Epidermal melanocyte (primary cell): ENCODE measurements at regions not wholly inside any gene's neighbourhood (a gene's known extent, or its start where the extent isn't known, plus 50 kb on each side); places are given as distances from the start of the nearest gene placed in this dataset.

Experiments used
- DNase-seq: peaks from one replicate; pipeline ENCODE4 v3.0.0; 2011; ENCODE audit warnings: low spot score; ENCODE audit not compliant: insufficient read length

- no peak for DNase-seq
Measured at GRCh38 chr12:125193376-125194152, 128.3 kb downstream of the AACS start.

DNA sequence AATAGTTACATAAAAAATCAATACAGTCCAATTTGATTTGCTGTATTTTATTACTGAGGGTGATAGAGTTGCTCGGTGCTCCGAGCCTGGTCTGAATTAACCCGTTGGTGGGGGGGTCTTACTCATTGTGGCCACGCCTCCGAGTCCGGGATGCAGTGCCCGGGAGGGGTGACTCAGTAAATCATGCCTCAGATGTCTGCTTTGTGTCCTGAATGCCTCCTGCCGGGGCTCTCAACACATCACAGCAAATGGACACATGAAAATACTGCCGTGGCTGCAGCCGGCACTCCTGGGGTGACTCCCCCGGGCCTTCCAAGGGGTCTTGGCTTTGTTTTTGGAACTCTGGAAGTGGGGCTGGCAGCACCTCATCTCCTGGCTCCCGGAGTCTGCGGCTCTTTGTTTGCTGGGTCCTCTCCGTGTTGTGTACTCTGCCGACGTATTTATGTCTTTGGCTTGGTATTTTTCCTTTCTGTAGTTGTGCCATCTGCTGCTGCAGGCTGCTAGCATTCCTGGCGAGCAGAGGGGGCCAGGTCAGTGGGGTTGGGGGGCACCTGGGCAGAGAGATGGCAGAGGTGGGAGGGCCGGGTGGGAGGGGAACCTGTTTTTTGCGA lies 129.0 kb downstream of the AACS start:
- no peak for DNase-seq

- no peak for DNase-seq
Measured at GRCh38 chr12:125194987-125195386, 129.8 kb downstream of the AACS start.

- DNase-seq, result no peak
Measured at GRCh38 chr12:125197326-125197725, 132.1 kb downstream of the AACS start.

GRCh38 chr12:125198652-125199051 lies 133.4 kb downstream of the AACS start:
- no peak for DNase-seq

- DNase-seq, result no peak
Measured at GRCh38 chr12:125201090-125201489, 135.9 kb downstream of the AACS start.

GRCh38 chr12:125201940-125202339 lies 136.7 kb downstream of the AACS start:
- DNase-seq, result no peak

GRCh38 chr12:125202421-125202820 lies 137.2 kb downstream of the AACS start:
- DNase-seq, result no peak

DNA sequence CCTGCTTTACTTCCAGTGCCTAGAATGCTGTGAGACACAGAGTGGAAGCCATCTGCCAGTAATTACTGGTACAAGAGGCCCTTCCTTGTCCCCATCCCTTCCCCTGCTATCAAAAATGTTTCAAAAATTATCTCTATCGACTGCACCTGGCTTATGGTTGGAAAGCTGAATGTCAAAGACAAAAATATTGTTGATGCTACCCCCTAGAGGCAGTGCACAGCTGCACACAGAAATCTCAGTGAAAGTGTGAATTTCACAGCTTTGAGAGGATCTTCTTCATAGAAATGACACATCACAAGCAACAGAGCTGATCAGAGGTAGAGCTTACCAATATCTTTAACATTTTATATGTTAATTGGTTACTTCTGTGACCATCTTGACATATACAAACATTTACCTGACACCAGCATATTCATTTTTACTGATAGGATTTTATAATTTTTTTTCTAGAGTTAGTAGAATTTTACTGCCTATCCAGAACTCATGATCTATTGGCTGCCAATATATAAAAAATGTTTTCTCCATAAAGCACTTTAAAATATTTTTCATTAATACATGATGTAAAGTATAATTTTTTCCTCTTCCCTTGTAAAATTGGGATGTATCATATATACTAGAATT lies 138.0 kb downstream of the AACS start:
- DNase-seq, result no peak

- no peak for DNase-seq
Measured at GRCh38 chr12:125205386-125205785, 140.2 kb downstream of the AACS start.

- DNase-seq, result no peak
Measured at GRCh38 chr12:125206711-125207110, 141.5 kb downstream of the AACS start.

DNA sequence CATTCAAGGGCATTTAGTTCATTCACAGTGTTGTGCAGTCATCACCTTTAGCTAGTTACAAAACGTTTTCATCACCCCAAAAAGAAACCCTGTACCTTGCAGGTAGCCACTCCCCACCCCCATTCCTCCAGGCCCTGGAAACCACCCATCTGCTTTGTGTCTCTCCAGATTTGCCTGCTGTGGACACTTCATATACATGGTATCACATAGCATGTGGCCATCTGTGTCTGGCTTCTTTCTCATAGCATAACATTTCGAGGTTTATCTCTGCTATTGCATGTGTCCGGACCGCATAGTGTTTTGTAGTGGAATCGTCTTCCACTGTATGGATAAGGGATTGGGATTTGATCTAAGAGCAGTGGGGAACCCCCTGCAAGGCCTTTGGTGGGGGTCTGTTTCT lies 143.1 kb downstream of the AACS start:
- no peak for DNase-seq

GRCh38 chr12:125208942-125209341 lies 143.7 kb downstream of the AACS start:
- DNase-seq, result no peak

DNA sequence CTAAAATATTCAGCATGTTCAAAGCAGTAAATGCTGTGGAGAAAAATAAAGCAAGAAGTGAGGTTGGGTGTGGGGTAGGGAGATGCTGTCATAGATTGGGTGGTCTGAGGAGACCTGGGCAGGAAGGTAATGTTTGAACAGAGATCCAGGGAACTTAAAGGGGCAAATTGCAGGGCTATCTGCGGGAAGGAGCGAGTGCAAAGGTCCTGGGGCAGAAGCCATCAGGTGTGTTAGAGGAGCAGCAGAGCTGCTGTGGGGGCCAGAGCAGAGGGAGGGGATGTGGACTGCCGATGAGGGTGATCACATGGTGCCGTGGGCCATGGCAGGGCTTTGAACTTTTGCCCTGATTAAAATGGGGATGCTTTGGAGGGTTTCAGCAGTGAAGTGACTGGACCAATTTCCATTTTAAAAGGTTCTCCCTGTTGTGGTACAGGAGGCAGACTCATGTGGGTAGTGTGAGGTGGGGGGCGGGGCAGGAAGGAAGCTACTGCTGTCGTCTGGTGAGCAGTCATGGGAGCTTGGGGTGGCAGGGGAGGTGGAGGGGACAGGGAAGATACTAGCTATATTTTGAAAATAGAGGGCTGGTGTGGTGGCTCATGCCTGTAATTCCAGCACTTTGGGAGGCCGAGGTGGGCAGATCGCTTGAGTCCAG lies 145.0 kb downstream of the AACS start:
- DNase-seq, result no peak

DNA sequence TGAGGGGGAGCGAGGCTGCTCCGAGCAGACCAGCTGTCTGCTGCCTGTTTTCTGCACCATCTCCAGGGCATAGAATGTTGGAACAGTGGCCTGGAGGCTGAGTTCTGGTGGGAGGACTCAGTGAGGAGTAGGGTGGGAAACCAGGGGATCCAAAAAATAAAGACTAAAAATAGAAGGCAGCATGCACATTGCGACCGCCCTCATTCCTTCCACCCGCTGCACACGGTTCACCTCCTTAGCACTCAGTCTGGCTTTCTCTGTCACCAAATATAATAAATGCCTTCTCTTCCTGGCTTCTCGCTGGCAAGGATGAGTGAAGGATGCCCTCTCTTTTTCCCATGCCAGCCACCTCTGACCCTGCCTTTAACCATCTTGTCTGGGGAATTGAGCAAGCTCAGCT lies 146.2 kb downstream of the AACS start:
- DNase-seq, result no peak

GRCh38 chr12:125214289-125214688 lies 149.1 kb downstream of the AACS start:
- DNase-seq, result no peak

- no peak for DNase-seq
Measured at GRCh38 chr12:125216756-125217155, 151.5 kb downstream of the AACS start.

DNA sequence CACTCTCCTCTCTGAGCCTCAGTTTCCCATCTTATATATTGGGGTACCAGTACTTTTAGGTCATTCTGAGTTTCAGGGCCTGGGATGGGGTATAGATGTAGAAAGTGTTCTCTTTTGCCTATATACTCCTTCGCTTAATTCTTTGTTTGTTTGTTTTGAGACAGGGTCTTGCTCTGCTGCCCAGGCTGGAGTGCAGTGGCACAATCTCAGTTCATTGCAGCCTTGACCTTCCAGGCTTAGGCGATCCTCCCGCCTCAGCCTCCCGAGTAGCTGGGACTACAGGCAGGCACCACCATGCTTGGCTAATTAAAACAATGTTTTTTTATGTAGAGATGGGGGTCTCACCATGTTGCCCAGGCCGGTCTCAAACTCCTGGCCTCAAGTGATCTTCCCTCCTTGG lies 152.1 kb downstream of the AACS start:
- DNase-seq, result no peak

- no peak for DNase-seq
Measured at GRCh38 chr12:125218952-125219351, 153.7 kb downstream of the AACS start.

DNA sequence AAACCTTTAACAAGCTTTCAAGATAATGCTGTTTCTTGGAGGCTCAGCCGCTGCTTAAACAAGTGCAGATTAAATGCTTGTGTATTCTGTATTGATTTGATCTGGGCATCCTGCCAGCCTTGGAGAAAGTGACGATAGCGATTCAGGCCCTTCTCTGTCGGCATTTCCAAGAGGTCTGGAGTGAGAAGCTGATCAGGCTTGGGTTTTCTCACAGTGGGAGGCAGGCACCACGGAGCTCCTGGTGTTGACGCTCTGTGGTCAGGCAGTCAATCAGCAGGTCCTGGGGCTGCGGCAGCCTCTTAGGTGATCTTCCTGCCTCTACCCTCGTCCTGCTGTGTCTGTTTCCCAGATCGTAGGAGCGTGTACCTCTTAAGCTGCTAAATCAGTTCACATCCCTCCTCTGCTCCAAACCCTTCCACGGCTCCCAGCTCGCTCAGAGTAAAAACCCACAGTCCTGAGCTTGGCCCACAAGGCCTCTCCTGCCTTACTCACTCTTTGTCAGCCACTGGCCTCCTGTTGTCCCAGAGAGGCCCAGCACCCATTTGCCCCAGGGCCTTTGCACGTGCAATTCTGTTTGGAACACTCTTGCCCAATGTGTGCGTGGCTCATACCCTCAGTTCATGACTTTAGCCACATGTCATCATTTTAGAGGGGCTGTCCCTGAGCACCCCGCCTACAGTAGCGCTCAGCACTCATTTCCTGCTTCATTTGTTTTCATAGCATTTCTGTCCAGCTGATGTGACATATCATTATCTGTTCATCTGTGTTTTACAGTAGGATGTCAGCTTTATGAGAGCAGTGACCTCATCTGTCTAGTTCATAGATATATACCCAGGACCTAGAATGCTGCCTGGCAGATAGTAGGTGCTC lies 155.4 kb downstream of the AACS start:
- no peak for DNase-seq

GRCh38 chr12:125221602-125222001 lies 156.4 kb downstream of the AACS start:
- DNase-seq, result no peak
